GM18499 (cell line): ENCODE measurements at regions not wholly inside any gene's neighbourhood (a gene's known extent, or its start where the extent isn't known, plus 50 kb on each side); places are given as distances from the start of the nearest gene placed in this dataset.
"Not testable (repeated sequence)": the region's sequence is repeated elsewhere in the genome, so short reads cannot be mapped to it uniquely, and the experiment has no call there.

Experiments used
- ATAC-seq: cut with Tn5 transposase; IDR thresholded peaks from one replicate; pipeline ENCODE4 v1.9.1; 2021; ENCODE audit warnings: moderate number of reproducible peaks; ENCODE audit not compliant: insufficient read depth, unreplicated experiment

- ATAC-seq = no peak
Observed at GRCh38 chr6:91241946-91242613, 655.2 kb upstream of the MAP3K7 start.

DNA sequence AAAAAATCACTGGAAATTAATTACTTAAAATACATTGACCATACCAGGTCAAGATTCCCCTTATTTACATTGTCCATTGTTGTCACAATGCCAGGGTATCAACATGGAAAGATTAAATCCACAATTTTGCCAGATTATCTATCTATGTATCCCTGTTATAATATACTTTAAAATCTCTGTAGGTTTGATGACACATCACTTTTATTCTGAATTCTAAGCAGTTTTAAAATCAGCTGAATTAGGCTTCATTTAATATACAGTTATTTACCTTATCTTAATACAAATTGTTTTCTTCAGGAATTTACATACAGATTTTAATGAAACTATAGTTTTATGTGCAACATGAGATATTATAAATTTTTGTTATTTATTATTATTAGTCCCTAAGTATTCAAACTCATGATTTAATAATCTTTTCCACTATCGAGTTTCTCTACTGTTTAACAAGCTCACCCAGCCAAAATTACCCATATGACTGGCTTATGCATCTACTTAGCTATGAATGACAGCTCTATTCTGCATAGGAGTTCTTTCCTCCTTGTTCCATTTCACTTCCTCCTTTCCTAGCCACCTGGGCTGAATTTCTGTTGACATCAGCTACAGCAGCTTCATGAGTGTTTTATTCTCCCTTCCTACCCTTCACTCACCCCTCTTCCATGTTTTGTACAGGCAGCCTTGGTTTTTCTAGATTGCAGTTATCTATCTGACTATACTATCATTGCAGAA, 654.2 kb upstream of the MAP3K7 start:
- peak; percentile 66 for ATAC-seq

GRCh38 chr6:91221072-91221720, 634.3 kb upstream of the MAP3K7 start:
- ATAC-seq = no peak

- ATAC-seq = no peak
Observed at GRCh38 chr6:91213229-91213901, 626.5 kb upstream of the MAP3K7 start.

DNA sequence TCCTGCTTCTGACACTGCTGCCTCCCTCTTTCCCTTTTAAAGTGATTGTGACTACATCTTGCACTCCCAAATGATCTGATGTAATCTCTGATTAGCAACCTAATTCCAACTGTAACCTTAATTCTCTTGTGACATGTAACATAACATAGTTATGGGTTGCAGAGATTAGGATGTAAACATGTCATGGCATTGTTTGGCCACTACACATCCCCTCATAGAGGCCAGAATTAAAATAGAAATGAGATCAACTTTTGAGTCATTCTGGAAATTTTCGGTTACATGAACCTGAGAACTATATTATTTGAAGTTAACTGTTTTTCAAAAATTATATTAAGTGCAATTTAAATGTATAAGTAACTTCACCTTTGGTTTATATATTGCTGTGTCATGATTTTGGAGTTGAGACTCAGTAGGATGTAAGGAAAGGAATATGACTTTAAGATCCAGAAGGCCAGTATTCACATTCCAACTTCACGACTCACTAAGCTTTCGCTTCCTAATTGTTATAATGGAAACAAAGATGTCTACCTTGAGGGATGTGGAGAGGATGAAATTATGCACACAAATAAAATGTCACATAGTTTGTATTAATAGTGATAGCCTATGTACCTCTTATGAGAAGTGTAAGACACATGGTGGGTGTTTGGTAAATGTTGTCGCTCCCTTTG, 611.9 kb upstream of the MAP3K7 start:
- no peak for ATAC-seq

GRCh38 chr6:91196729-91197128, 609.9 kb upstream of the MAP3K7 start:
- ATAC-seq = no peak

DNA sequence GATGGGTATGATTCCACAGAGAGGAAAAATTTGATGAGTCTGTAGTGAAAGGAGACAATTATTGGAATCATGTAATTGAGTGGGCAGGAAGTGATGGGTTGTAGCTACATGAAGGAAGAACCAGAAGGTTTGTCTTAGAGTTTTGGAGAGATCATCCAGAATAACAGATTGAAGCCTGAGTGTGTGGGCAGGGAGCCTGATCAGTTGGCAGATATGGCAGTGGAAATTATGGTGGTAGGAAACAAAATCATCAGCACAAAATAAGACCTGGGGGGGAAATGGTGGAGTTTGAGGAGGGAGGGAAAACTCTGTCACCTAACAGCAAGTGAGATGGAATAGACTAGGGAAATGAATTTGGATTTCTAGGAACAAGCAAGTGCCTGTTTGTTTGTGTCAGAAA, 606.6 kb upstream of the MAP3K7 start:
- ATAC-seq = no peak

DNA sequence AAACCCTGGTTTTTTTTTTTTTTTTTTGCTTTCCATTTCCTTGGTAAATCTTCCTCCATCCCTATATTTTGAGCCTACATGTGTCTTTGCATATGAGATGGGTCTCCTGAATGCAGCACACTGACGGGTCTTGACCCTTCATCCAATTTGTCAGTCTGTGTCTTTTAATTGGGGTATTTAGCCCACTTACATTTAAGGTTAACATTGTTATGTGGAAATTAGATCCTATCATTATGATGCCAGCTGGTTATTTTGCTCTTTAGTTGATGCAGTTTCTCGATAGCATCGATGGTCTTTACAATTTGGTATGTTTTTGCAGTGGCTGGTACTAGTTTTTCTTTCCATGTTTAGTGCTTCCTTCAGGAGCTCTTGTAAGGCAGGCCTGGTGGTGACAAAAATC, 603.2 kb upstream of the MAP3K7 start:
- not testable (repeated sequence) for ATAC-seq

DNA sequence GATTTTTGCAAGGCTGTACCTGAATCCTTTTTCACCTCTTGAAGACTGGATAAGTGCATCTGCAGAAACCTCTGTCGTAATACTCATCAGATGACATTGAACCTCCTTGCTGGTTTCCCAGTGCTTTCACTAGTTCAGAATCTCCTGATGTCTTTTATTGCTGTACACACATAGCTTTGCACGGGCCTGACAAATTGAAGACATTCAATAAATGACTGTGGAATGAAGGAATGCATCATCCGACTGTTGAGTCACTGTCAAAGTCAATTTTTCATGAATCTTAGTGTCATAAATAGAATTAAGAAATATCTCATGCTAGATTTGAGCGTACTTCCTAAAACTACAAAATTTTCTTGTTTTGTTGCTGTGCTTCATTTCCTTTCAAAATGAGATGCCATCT, 598.2 kb upstream of the MAP3K7 start:
- ATAC-seq = no peak

- no peak for ATAC-seq
Observed at GRCh38 chr6:91181416-91181815, 594.5 kb upstream of the MAP3K7 start.

DNA sequence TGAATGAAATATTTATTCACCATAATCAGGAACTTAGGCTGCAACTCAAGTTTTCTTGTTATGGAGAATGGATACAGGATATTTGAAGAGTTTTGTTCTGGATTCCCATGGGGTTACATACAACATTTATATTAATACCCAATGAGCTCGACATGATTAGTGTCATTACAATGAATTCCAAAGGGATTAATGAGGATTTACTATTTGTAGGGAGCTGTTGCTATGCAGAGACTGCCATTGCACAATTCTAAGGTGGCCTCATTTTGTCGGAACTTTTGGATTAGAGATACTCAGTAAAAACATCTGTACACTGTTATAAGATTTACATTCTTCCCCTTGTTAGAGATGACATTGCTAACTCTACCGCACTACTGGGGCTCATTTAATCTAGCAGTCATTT, 586.8 kb upstream of the MAP3K7 start:
- no peak for ATAC-seq

- ATAC-seq = no peak
Observed at GRCh38 chr6:91173186-91173585, 586.3 kb upstream of the MAP3K7 start.

DNA sequence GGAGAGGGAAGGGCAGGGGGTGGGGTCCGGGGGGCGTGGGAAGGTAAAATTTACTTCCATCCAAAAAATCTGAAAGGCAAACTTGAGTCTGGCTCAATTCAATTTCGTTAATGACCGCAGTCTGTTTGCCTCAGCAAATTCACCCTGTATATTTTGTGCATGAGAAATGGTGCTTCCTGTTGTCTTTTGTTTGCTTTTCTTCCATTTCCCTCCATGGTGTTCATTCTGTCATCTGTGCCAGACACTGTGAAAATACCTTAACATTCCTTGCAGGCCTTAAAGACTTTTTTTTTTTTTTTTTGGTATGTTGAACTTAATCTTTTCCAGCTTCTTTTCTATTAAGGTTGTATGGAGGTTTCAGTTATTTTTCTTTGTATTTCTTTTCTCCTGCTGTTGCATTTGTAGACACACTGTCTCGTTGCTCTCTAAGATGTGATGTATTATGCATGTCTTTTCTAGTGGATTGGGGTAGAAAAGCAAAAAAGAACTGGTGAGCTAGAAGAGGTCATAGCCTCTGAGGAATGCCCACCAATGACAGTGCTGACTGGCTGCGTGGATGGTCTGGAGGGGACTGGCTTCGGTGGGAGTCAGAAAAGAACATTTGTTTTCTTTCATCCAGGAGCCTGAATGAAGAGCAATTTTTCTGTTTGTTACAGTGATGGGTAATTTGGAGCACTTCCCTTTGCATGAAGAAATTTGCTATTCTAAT, 585.0 kb upstream of the MAP3K7 start:
- ATAC-seq = no peak

DNA sequence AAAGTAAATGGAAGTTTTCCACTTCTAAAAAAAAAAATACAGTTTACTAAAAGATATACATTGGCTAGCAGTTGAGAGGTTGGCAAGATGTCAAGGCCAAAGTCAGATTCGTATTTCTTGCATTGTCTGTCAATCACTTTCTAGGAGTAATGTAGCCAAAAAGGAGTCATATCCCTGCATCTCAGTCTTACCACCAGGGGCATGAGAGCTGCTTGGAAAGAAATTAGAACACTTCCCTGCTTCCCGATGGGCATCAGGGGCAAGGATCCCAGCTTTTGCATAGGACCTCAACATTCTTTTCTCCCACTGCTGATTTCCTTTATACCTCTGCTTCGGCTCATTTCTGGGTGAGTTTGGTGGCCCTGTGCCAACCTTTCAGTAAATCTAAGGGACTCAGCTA, 581.0 kb upstream of the MAP3K7 start:
- no peak for ATAC-seq

GRCh38 chr6:91166271-91167046, 579.6 kb upstream of the MAP3K7 start:
- no peak for ATAC-seq

- ATAC-seq = no peak
Observed at GRCh38 chr6:91164105-91164504, 577.2 kb upstream of the MAP3K7 start.

DNA sequence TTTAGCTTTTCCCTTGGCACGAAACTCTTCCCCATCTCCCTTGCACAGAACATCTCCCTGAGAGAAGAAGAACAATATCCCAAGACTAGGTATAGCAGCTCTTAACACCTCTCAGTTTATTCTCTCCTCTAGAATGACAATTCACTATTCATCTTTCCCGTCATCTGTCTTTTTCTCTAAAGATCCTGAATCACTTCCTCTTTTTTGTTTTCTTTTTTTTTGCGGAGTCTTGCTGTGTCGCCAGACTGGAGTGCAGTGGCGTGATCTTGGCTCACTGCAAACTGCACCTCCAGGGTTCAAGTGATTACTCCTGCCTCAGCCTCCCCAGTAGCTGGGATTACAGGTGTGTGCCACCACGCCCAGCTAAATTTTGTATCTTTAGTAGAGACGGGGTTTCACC, 574.4 kb upstream of the MAP3K7 start:
- ATAC-seq = no peak

DNA sequence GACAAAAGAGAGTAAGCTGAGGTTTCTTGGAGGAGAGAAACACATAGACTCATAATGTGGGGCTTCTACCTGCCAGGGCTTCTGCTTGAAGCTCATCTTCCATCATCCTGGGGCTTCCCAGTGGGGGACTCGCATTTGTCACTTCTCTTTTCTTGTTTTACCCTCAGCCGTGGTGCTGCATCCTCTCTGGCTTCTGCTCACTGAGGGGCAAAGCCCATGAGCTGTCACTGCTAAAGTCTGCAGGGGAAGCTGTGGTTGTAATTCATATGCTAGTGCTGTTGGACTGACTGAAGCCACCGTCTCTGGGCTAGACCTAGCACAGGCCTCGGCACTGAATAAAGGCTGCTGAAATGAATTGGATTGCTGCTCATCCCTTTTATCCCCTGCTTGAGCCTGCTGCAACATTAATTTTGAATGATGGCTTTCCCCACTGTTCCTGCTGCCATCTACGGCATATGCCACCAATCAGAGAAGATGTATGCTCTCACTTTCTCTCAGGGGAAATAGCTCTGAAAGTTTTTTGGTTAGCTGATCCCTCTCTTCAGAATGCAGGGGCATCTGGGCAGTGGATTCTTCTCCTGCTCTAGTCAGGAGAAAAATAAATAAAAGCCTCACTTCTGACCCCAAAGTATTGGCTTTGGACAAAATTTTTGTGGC, 568.4 kb upstream of the MAP3K7 start:
- ATAC-seq = no peak

- no peak for ATAC-seq
Observed at GRCh38 chr6:91152824-91153223, 566.0 kb upstream of the MAP3K7 start.
